Panc1 (cell line): ENCODE measurements at regions not wholly inside any gene's neighbourhood (a gene's known extent, or its start where the extent isn't known, plus 50 kb on each side); places are given as distances from the start of the nearest gene placed in this dataset.

Experiments used
- ATAC-seq: fragments of 200-7000 bp; cut with Tn5 transposase; 2 replicates; pipeline ENCODE4 v1.9.1; 2020; ENCODE audit warnings: mild to moderate bottlenecking, moderate library complexity
- BruUV-seq: library from RNA; stranded (reverse); fragments of 400-500 nt; replicated peaks from 2 replicates; lab custom pipeline; 2021; lab: Mats Ljungman, UMichigan
- CTCF ChIA-PET: fragments of 300-600 bp; sonication (Branson Sonifier 250); formaldehyde crosslinking; loops from one replicate; lab custom pipeline; 2022; ENCODE audit warnings: antibody characterized with exemption; lab: Charles Lee
- POLR2A ChIA-PET: fragments of 300-600 bp; sonication (Branson Sonifier 250); formaldehyde crosslinking; loops from one replicate; lab custom pipeline; 2022; ENCODE audit warnings: antibody characterized with exemption; lab: Charles Lee
- DNase-seq: peaks from one replicate; pipeline ENCODE4 v3.0.0-alpha.2; 2010; ENCODE audit warnings: low read depth, low spot score
- H3K27ac ChIP-seq: 2 replicates; pipeline ENCODE4 v1.5.1; 2011; ENCODE audit warnings: mild to moderate bottlenecking, low read length, inconsistent platforms
- H3K27me3 ChIP-seq: fragments of 200-500 bp; sonication (Bioruptor generic); 2 replicates; pipeline ENCODE4 v1.6.0; 2014; ENCODE audit warnings: low read length, inconsistent platforms; ENCODE audit not compliant: control insufficient read depth, insufficient read depth
- H3K36me3 ChIP-seq: fragments of 200-500 bp; sonication (Bioruptor generic); 2 replicates; pipeline ENCODE4 v1.5.1; 2014; ENCODE audit warnings: inconsistent platforms, mild to moderate bottlenecking, low read length, moderate library complexity; ENCODE audit not compliant: control insufficient read depth, insufficient read depth
- H3K4me1 ChIP-seq: 2 replicates; pipeline ENCODE4 v1.5.1; 2011; ENCODE audit warnings: inconsistent platforms, mild to moderate bottlenecking, low read length, moderate library complexity; ENCODE audit not compliant: control insufficient read depth, insufficient read depth
- H3K4me3 ChIP-seq, 2 experiments: 2 replicates each; pipeline ENCODE4 v1.5.1; 2011 to 2012; ENCODE audit warnings: low read depth in 2 of 2, low read length in 2 of 2, mild to moderate bottlenecking in 2 of 2, inconsistent platforms in 1 of 2, moderate library complexity in 1 of 2
- H3K9me3 ChIP-seq: fragments of 200-500 bp; sonication (Bioruptor generic); 2 replicates; pipeline ENCODE4 v1.5.1; 2014; ENCODE audit warnings: low read depth, mild to moderate bottlenecking, inconsistent platforms, low read length, moderate library complexity; ENCODE audit not compliant: control insufficient read depth, insufficient read depth
- CTCF ChIP-seq: fragments of 450-650 bp; IDR thresholded peaks from 2 replicates; pipeline ENCODE4 v1.5.1; 2017; ENCODE audit warnings: mild to moderate bottlenecking
- POLR2AphosphoS5 ChIP-seq: IDR thresholded peaks from 2 replicates; pipeline ENCODE4 v1.6.1; 2012; ENCODE audit warnings: mild to moderate bottlenecking, low read depth, low read length, moderate library complexity
- REST ChIP-seq, 2 experiments: IDR thresholded peaks; 2 replicates each; pipeline ENCODE4 v1.6.1; 2011 to 2012; ENCODE audit warnings: low read depth in 2 of 2, control low read depth in 1 of 2, low read length in 1 of 2, mild to moderate bottlenecking in 1 of 2, moderate library complexity in 1 of 2; ENCODE audit not compliant: insufficient read depth in 1 of 2
- SIN3A ChIP-seq: IDR thresholded peaks from 2 replicates; pipeline ENCODE4 v1.6.1; 2012; ENCODE audit warnings: low read depth, mild to moderate bottlenecking, low read length, moderate library complexity, borderline replicate concordance; ENCODE audit not compliant: insufficient read depth
- TCF7L2 ChIP-seq: IDR thresholded peaks from 2 replicates; pipeline ENCODE4 v1.6.1; 2011; ENCODE audit warnings: mild to moderate bottlenecking, low read depth, low read length, inconsistent platforms
- in situ Hi-C: cut with HindIII; loops from 2 replicates; pipeline ENCODE4 v1.10.0; 2016; ENCODE audit warnings: low sequenced_read_pairs, low pct_unique_long_range_greater_than_20kb
- intact Hi-C: fragments of 100-400 bp; cut with micrococcal nuclease; formaldehyde crosslinking; loops from one replicate; pipeline ENCODE4 v1.10.0; 2022; ENCODE audit not compliant: unreplicated experiment

GRCh38 chr12:5154091-5154490 is 110.4 kb downstream of the KCNA5 start:
- no peak overlapping the region for H3K27ac ChIP-seq
- CTCF ChIA-PET, result no interaction called here
- in situ Hi-C loops (no loop called here), intact Hi-C loops (no loop called here)
- no peak overlapping the region for H3K4me3 ChIP-seq
- H3K9me3 ChIP-seq, result no peaks in the 10 kb centered on the region
- ATAC-seq (no peak), DNase-seq (no peak)
- TF ChIP-seq REST (IDR thresholded peaks at IDR 0.05; ENCODE audit: insufficient read depth in 1 of 2, low read depth in 2 of 2, low read length in 1 of 2) (no peak), POLR2AphosphoS5 (no peak), CTCF (no peak)
- no peaks in the 10 kb centered on the region for H3K36me3 ChIP-seq
- POLR2A ChIA-PET, result no interaction called here
- H3K27me3 ChIP-seq, result 0 out of 2 replicates have a peak, but pooled peaks cover 2% of the 10 kb centered on the region
- no peaks in the 10 kb centered on the region for H3K4me1 ChIP-seq
- no TSS peak for BruUV-seq

- CTCF ChIA-PET, result no interaction called here
- no TSS peak for BruUV-seq
- TF ChIP-seq REST (IDR thresholded peaks at IDR 0.05; ENCODE audit: insufficient read depth in 1 of 2, low read depth in 2 of 2, low read length in 1 of 2), result no peak
- TF ChIP-seq CTCF, result no peak
- no peak for TF ChIP-seq SIN3A
- TF ChIP-seq TCF7L2, result no peak
- no peak for TF ChIP-seq POLR2AphosphoS5
- Histone ChIP-seq H3K27ac (no peak overlapping the region), H3K4me3 (no peak overlapping the region), H3K9me3 (no peaks in the 10 kb centered on the region), H3K27me3 (peaks cover 2% of the 10 kb centered on the region; the same call in 1 of the 2 replicates), H3K36me3 (no peaks in the 10 kb centered on the region), H3K4me1 (no peaks in the 10 kb centered on the region)
- POLR2A ChIA-PET, result no interaction called here
- intact Hi-C loops, result no loop called here
- in situ Hi-C loops, result no loop called here
- no peak for DNase-seq
- ATAC-seq, result no peak
Measured at GRCh38 chr12:5155866-5156265, 112.2 kb downstream of the KCNA5 start.
